ENCODE measurements at regions not wholly inside any gene's neighbourhood (a gene's known extent, or its start where the extent isn't known, plus 50 kb on each side); places are given as distances from the start of the nearest gene placed in this dataset.

GRCh38 chr6:102679865-102680264 lies 1286.4 kb downstream of the GRIK2 start:
- no peak for DNase-seq (ENCODE audit: low read depth, low spot score)

GRCh38 chr6:102677225-102677624 lies 1283.7 kb downstream of the GRIK2 start:
- DNase-seq (ENCODE audit: low read depth, low spot score), result no peak

- DNase-seq (ENCODE audit: low read depth, low spot score), result no peak
Observed at GRCh38 chr6:102670735-102671134, 1277.2 kb downstream of the GRIK2 start.

- DNase-seq (ENCODE audit: low read depth, low spot score), result no peak
Observed at GRCh38 chr6:102662851-102663250, 1269.3 kb downstream of the GRIK2 start.

GRCh38 chr6:102660303-102660702 lies 1266.8 kb downstream of the GRIK2 start:
- DNase-seq (ENCODE audit: low read depth, low spot score), result no peak

GRCh38 chr6:102655823-102656222 lies 1262.3 kb downstream of the GRIK2 start:
- no peak for DNase-seq (ENCODE audit: low read depth, low spot score)

GRCh38 chr6:102641426-102641825 lies 1247.9 kb downstream of the GRIK2 start:
- DNase-seq (ENCODE audit: low read depth, low spot score), result no peak

- no peak for DNase-seq (ENCODE audit: low read depth, low spot score)
Observed at GRCh38 chr6:102631921-102632320, 1238.4 kb downstream of the GRIK2 start.

- DNase-seq (ENCODE audit: low read depth, low spot score), result no peak
Observed at GRCh38 chr6:102623201-102623600, 1229.7 kb downstream of the GRIK2 start.

GRCh38 chr6:102619585-102619984 lies 1226.1 kb downstream of the GRIK2 start:
- DNase-seq (ENCODE audit: low read depth, low spot score), result no peak

- DNase-seq (ENCODE audit: low read depth, low spot score), result no peak
Observed at GRCh38 chr6:102582569-102582968, 1189.1 kb downstream of the GRIK2 start.

- DNase-seq (ENCODE audit: low read depth, low spot score), result no peak
Observed at GRCh38 chr6:102581378-102582124, 1188.0 kb downstream of the GRIK2 start.

GRCh38 chr6:102571236-102571908 lies 1177.9 kb downstream of the GRIK2 start:
- no peak for DNase-seq (ENCODE audit: low read depth, low spot score)

- DNase-seq (ENCODE audit: low read depth, low spot score), result no peak
Observed at GRCh38 chr6:102562713-102563112, 1169.2 kb downstream of the GRIK2 start.

GRCh38 chr6:102553214-102553613 lies 1159.7 kb downstream of the GRIK2 start:
- no peak for DNase-seq (ENCODE audit: low read depth, low spot score)

- DNase-seq (ENCODE audit: low read depth, low spot score), result no peak
Observed at GRCh38 chr6:102549221-102549874, 1155.8 kb downstream of the GRIK2 start.

- DNase-seq (ENCODE audit: low read depth, low spot score), result no peak
Observed at GRCh38 chr6:102525336-102525735, 1131.8 kb downstream of the GRIK2 start.

- DNase-seq (ENCODE audit: low read depth, low spot score), result no peak
Observed at GRCh38 chr6:102520966-102521365, 1127.5 kb downstream of the GRIK2 start.

- no peak for DNase-seq (ENCODE audit: low read depth, low spot score)
Observed at GRCh38 chr6:102517506-102517905, 1124.0 kb downstream of the GRIK2 start.

- DNase-seq (ENCODE audit: low read depth, low spot score), result no peak
Observed at GRCh38 chr6:102501615-102502014, 1108.1 kb downstream of the GRIK2 start.

GRCh38 chr6:102494808-102495207 lies 1101.3 kb downstream of the GRIK2 start:
- no peak for DNase-seq (ENCODE audit: low read depth, low spot score)

- no peak for DNase-seq (ENCODE audit: low read depth, low spot score)
Observed at GRCh38 chr6:102493485-102493884, 1100.0 kb downstream of the GRIK2 start.

GRCh38 chr6:102488729-102489128 lies 1095.2 kb downstream of the GRIK2 start:
- DNase-seq (ENCODE audit: low read depth, low spot score), result no peak

Data from pulmonary artery endothelial cell (primary cell).